ENCODE measurements at regions not wholly inside any gene's neighbourhood (a gene's known extent, or its start where the extent isn't known, plus 50 kb on each side); places are given as distances from the start of the nearest gene placed in this dataset.

DNA sequence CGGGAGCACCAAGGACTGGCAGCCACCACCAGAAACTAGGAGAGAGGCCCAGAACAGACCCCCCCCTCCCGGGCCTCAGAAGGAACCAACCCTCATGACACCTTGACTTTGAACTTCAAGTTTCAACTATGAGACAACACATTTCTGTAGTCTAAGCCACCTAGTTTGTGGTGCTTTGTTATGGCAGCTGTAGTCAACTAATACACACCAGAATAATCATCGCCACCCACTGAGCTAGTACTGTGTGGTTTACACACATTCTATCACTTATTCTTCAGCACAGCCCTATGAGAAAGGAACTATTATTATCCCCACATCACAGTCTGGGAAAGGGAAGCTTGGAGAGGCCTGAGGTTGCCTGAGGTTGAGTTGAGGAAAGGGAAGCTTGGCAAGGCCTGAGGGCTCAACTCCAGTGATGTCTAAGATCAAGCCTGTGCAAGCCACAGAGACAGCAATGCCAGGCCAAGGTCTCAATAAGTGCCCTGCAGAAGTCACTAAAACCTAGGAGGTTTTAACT is 126.6 kb downstream of the FHDC1 start:
- intact Hi-C loops (cut with DNase I) = no loop called here
- WGBS, 2 donors = 89 to 97% methylated on average over 3 of the region's 3 CpGs
- DNase-seq = no peak

DNA sequence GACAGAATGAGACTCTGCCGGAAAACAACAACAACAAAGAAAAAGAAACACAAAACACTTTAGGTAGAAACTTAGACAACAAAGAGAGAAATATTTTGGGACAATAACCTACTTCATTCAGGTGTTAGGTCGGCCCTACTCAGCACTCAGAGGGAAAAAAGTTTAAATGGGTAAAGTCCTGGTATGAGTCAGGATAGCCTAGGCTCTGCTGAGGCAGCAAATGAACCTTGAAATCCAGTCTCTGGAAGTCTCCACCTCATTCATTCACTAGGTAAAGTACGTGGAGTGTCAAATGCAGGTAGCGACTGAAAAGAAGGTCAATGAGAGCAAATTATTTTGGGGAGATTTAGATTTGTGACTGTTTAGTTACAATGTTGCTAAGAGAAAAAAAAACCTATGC is 127.4 kb downstream of the FHDC1 start:
- H3K9me3 ChIP-seq = no peaks in the 10 kb centered on the region
- H3K36me3 ChIP-seq = no peaks in the 10 kb centered on the region
- TF ChIP-seq CTCF (IDR thresholded peaks at IDR 0.05) (no peak), POLR2A (IDR thresholded peaks at IDR 0.05) (no peak)
- 60 to 80% methylated on average over 4 of the region's 4 CpGs for WGBS, 2 donors
- intact Hi-C loops (cut with DNase I) = no loop called here
- no peak for DNase-seq
- no peaks in the 10 kb centered on the region for H3K4me1 ChIP-seq
- no peaks in the 10 kb centered on the region for H3K27me3 ChIP-seq
- no peak overlapping the region for H3K27ac ChIP-seq
- H3K4me3 ChIP-seq = no peak overlapping the region

More for the DNA sequence above, 126.6 kb downstream of the FHDC1 start:
- no peak overlapping the region for H3K27ac ChIP-seq
- peaks cover 0 to 2% (median 0%) of the 10 kb centered on the region in 4 donors for H3K27me3 ChIP-seq
- no peak overlapping the region for H3K4me3 ChIP-seq
- H3K4me1 ChIP-seq = no peaks in the 10 kb centered on the region
- no peak for TF ChIP-seq POLR2A (IDR thresholded peaks at IDR 0.05)
- TF ChIP-seq CTCF (IDR thresholded peaks at IDR 0.05) = no peak
- H3K36me3 ChIP-seq = no peaks in the 10 kb centered on the region
- H3K9me3 ChIP-seq = no peaks in the 10 kb centered on the region

DNA sequence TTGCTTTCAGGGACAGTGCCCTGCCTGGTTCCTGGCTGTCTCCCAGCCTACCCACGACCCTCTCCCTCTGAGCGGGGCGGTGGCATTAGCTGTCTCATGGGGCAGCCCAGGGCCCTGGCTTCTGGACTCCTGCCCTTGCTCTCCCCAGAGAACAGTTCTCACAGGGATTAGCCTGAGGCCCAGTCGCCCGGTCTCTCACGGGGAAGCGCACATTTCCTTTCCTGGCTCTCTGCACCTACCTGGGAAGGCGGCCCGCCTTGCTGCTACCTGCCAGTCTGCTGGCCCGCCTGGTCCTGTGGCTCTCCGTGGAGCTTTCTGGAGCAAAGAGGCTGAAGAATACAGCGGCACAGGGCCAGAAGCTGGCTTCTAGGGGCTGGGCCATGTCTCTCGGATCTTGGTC is 128.4 kb downstream of the FHDC1 start:
- TF ChIP-seq POLR2A (IDR thresholded peaks at IDR 0.05) (no peak), CTCF (IDR thresholded peaks at IDR 0.05) (no peak)
- WGBS, 2 donors = 30% methylated on average over 2 of the region's 13 CpGs; no CpG with 5 or more reads in 1 of the 2 donors
- H3K27ac ChIP-seq = no peak overlapping the region
- H3K36me3 ChIP-seq = no peaks in the 10 kb centered on the region
- no peaks in the 10 kb centered on the region for H3K4me1 ChIP-seq
- DNase-seq = no peak
- no peak overlapping the region for H3K4me3 ChIP-seq
- H3K9me3 ChIP-seq = no peaks in the 10 kb centered on the region
- intact Hi-C loops (cut with DNase I) = no loop called here
- H3K27me3 ChIP-seq = no peaks in the 10 kb centered on the region

GRCh38 chr4:153065276-153065675 is 129.2 kb downstream of the FHDC1 start:
- no peaks in the 10 kb centered on the region for H3K9me3 ChIP-seq
- DNase-seq = no peak
- H3K4me3 ChIP-seq = no peak overlapping the region
- no peak for TF ChIP-seq POLR2A (IDR thresholded peaks at IDR 0.05)
- TF ChIP-seq CTCF (IDR thresholded peaks at IDR 0.05) = no peak
- no peaks in the 10 kb centered on the region for H3K4me1 ChIP-seq
- H3K36me3 ChIP-seq = no peaks in the 10 kb centered on the region
- H3K27me3 ChIP-seq = no peaks in the 10 kb centered on the region
- intact Hi-C loops (cut with DNase I) = no loop called here
- 66 to 74% methylated on average over 5 to 7 of the region's 9 CpGs for WGBS, 2 donors
- H3K27ac ChIP-seq = no peak overlapping the region

GRCh38 chr4:153067376-153067775 is 131.3 kb downstream of the FHDC1 start:
- 78 to 92% methylated on average over 1 of the region's 1 CpG for WGBS, 2 donors
- no peak for DNase-seq
- Histone ChIP-seq H3K27me3 (no peaks in the 10 kb centered on the region), H3K4me3 (no peak overlapping the region), H3K36me3 (no peaks in the 10 kb centered on the region), H3K9me3 (no peaks in the 10 kb centered on the region), H3K4me1 (no peaks in the 10 kb centered on the region), H3K27ac (no peak overlapping the region)
- intact Hi-C loops (cut with DNase I) = no loop called here
- TF ChIP-seq CTCF (IDR thresholded peaks at IDR 0.05) (no peak), POLR2A (IDR thresholded peaks at IDR 0.05) (no peak)

Data from esophagus squamous epithelium (tissue), 5 donors.